ENCODE measurements at regions not wholly inside any gene's neighbourhood (a gene's known extent, or its start where the extent isn't known, plus 50 kb on each side); places are given as distances from the start of the nearest gene placed in this dataset.

DNA sequence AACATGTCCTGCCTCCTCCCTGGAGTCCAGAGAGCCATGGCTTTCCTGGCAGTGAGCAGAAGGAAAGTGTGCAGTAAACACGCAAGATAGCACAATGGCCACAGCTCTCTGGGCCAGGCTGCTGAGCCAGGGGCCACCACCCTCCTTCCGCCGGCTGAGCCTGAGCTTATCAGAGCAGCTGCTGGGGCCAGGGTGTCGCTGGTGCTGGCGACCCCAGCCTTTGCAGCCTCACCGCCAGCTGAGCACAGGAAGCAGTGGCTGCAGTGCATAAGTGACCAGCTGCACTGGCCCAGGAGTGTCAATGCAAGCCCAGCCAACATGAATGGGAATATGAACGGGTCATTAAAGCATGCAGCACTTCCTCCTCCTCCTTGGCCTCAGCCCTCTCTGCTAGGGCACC is 172.0 kb downstream of the ZFP36L2 start:
- Histone ChIP-seq H3K4me1 (ENCODE audit: control insufficient read depth, extremely low read depth, insufficient read depth, low read length) (peaks cover 59% of the 10 kb centered on the region), H4K20me1 (ENCODE audit: control insufficient read depth, extremely low read depth, insufficient read depth, low read length) (no peaks in the 10 kb centered on the region), H3K4me2 (ENCODE audit: control insufficient read depth, extremely low read depth, insufficient read depth, low read depth, low read length) (no peak overlapping the region), H3K9me3 (ENCODE audit: control insufficient read depth, low read depth, low read length) (no peaks in the 10 kb centered on the region), H3K4me3 (ENCODE audit: control insufficient read depth in 2 of 3, extremely low read depth in 1 of 3, insufficient read depth in 2 of 3, low read depth in 1 of 3, low read length in 3 of 3) (no peak overlapping the region), H3K27ac (ENCODE audit: control insufficient read depth, insufficient read depth, low read length) (no peak overlapping the region), H3K27me3 (ENCODE audit: control insufficient read depth, extremely low read depth, insufficient read depth, low read length) (no peaks in the 10 kb centered on the region), H2AFZ (ENCODE audit: control insufficient read depth, low read length) (no peak overlapping the region), H3K9ac (ENCODE audit: control insufficient read depth, extremely low read depth, insufficient read depth, low read length) (no peak overlapping the region), H3K79me2 (ENCODE audit: control insufficient read depth, insufficient read depth, low read length) (no peaks in the 10 kb centered on the region), H3K9me1 (ENCODE audit: control insufficient read depth, extremely low read depth, insufficient read depth, low read length) (no peaks in the 10 kb centered on the region), H3K36me3 (ENCODE audit: control insufficient read depth in 2 of 2, extremely low read depth in 1 of 2, insufficient read depth in 2 of 2, low read length in 2 of 2) (no peaks in the 10 kb centered on the region)
- TF ChIP-seq, protein P1, sequence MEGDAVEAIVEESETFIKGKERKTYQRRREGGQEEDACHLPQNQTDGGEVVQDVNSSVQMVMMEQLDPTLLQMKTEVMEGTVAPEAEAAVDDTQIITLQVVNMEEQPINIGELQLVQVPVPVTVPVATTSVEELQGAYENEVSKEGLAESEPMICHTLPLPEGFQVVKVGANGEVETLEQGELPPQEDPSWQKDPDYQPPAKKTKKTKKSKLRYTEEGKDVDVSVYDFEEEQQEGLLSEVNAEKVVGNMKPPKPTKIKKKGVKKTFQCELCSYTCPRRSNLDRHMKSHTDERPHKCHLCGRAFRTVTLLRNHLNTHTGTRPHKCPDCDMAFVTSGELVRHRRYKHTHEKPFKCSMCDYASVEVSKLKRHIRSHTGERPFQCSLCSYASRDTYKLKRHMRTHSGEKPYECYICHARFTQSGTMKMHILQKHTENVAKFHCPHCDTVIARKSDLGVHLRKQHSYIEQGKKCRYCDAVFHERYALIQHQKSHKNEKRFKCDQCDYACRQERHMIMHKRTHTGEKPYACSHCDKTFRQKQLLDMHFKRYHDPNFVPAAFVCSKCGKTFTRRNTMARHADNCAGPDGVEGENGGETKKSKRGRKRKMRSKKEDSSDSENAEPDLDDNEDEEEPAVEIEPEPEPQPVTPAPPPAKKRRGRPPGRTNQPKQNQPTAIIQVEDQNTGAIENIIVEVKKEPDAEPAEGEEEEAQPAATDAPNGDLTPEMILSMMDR (optimal IDR thresholded peaks at IDR 0.05 in 1 of 3, IDR thresholded peaks at IDR 0.05 in 1 of 3, conservative IDR thresholded peaks at IDR 0.05 in 1 of 3; ENCODE audit: extremely low read depth in 1 of 3, insufficient read depth in 2 of 3, low read length in 3 of 3), result no peak
- TF ChIP-seq EZH2 (IDR thresholded peaks at IDR 0.05; ENCODE audit: low read length), result no peak
- FAIRE-seq, result no peak
- no peak for DNase-seq (ENCODE audit: low read depth, low spot score)
- dilution Hi-C loops (cut with MboI; ENCODE audit: extremely low pct_ligation_motif_present, low sequenced_read_pairs), result no loop called here

DNA sequence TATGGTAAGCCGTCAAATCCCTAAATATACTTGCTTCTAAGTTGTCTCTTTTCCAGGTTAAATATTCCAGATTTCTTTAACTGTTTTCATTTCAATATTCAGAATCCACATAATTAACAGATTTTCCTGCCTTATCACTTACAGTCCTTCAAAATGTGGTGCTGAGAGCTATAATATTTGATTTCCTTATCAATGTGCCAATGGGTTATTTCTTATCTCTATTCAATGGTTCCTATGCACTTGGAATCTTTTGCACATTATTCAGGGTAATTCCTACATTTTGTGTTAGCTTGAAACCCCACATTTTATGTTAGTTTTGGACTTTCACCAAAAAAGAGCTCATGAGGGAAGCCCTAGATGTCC is 173.5 kb downstream of the ZFP36L2 start:
- no peak overlapping the region for H3K4me2 ChIP-seq (ENCODE audit: control insufficient read depth, extremely low read depth, insufficient read depth, low read depth, low read length)
- no peak overlapping the region for H2AFZ ChIP-seq (ENCODE audit: control insufficient read depth, low read length)
- DNase-seq (ENCODE audit: low read depth, low spot score) (no peak), FAIRE-seq (no peak)
- no peak overlapping the region for H3K4me3 ChIP-seq (ENCODE audit: control insufficient read depth in 2 of 3, extremely low read depth in 1 of 3, insufficient read depth in 2 of 3, low read depth in 1 of 3, low read length in 3 of 3)
- H3K4me1 ChIP-seq (ENCODE audit: control insufficient read depth, extremely low read depth, insufficient read depth, low read length), result peaks cover 48% of the 10 kb centered on the region
- dilution Hi-C loops (cut with MboI; ENCODE audit: extremely low pct_ligation_motif_present, low sequenced_read_pairs), result no loop called here
- H3K36me3 ChIP-seq (ENCODE audit: control insufficient read depth in 2 of 2, extremely low read depth in 1 of 2, insufficient read depth in 2 of 2, low read length in 2 of 2), result no peaks in the 10 kb centered on the region
- no peaks in the 10 kb centered on the region for H3K79me2 ChIP-seq (ENCODE audit: control insufficient read depth, insufficient read depth, low read length)
- TF ChIP-seq, protein P1 (optimal IDR thresholded peaks at IDR 0.05 in 1 of 3, IDR thresholded peaks at IDR 0.05 in 1 of 3, conservative IDR thresholded peaks at IDR 0.05 in 1 of 3; ENCODE audit: extremely low read depth in 1 of 3, insufficient read depth in 2 of 3, low read length in 3 of 3), result no peak
- no peak for TF ChIP-seq EZH2 (IDR thresholded peaks at IDR 0.05; ENCODE audit: low read length)
- no peaks in the 10 kb centered on the region for H3K9me3 ChIP-seq (ENCODE audit: control insufficient read depth, low read depth, low read length)
- no peaks in the 10 kb centered on the region for H4K20me1 ChIP-seq (ENCODE audit: control insufficient read depth, extremely low read depth, insufficient read depth, low read length)
- no peaks in the 10 kb centered on the region for H3K27me3 ChIP-seq (ENCODE audit: control insufficient read depth, extremely low read depth, insufficient read depth, low read length)
- H3K9me1 ChIP-seq (ENCODE audit: control insufficient read depth, extremely low read depth, insufficient read depth, low read length), result no peaks in the 10 kb centered on the region
- H3K9ac ChIP-seq (ENCODE audit: control insufficient read depth, extremely low read depth, insufficient read depth, low read length), result no peak overlapping the region
- H3K27ac ChIP-seq (ENCODE audit: control insufficient read depth, insufficient read depth, low read length), result peak overlapping the region; percentile 94

Data from keratinocyte (primary cell).